Breast epithelium (tissue), 4 donors: ENCODE measurements at regions not wholly inside any gene's neighbourhood (a gene's known extent, or its start where the extent isn't known, plus 50 kb on each side); places are given as distances from the start of the nearest gene placed in this dataset.

Experiments
- DNase-seq, 2 donors: peaks; one replicate each; pipeline ENCODE4 v3.0.0-alpha.2; 2019; ENCODE audit warnings: low spot score in 2 of 2
- H3K27ac ChIP-seq, 2 donors: fragments of 200-600 bp; sonication (generic) in 1 of 2; one replicate each; pipeline ENCODE4 v1.5.1; 2016 to 2019; ENCODE audit warnings: mild to moderate bottlenecking in 1 of 2
- H3K27me3 ChIP-seq, 2 donors: fragments of 200-600 bp; sonication (generic) in 1 of 2; one replicate each; pipeline versions ENCODE4 v1.5.1 to v1.6.0; 2017 to 2019; ENCODE audit warnings: control low read depth in 1 of 2, mild to moderate bottlenecking in 1 of 2
- H3K36me3 ChIP-seq: fragments of 200-600 bp; one replicate; pipeline ENCODE4 v1.5.1; 2019
- H3K4me1 ChIP-seq, 2 donors: fragments of 200-600 bp; sonication (generic); one replicate each; pipeline ENCODE4 v1.5.1; 2016 to 2019; ENCODE audit warnings: control low read depth in 1 of 2
- H3K4me3 ChIP-seq, 3 donors: fragments of 200-600 bp; sonication (generic); 1 replicate in 2 of 3; 2 replicates in 1 of 3; pipeline ENCODE4 v1.5.1; 2016 to 2019; ENCODE audit warnings: mild to moderate bottlenecking in 3 of 3, moderate library complexity in 2 of 3
- H3K9me3 ChIP-seq, 2 donors: fragments of 200-600 bp; sonication (generic) in 1 of 2; one replicate each; pipeline ENCODE4 v1.5.1; 2016 to 2019; ENCODE audit warnings: control low read depth in 1 of 2
- CTCF ChIP-seq, 3 donors: fragments of 450-650 bp; IDR thresholded peaks; one replicate each; pipeline ENCODE4 v1.5.1; 2016 to 2017; ENCODE audit warnings: antibody characterized with exemption in 3 of 3, mild to moderate bottlenecking in 3 of 3, moderate library complexity in 3 of 3
- POLR2A ChIP-seq: fragments of 450-650 bp; IDR thresholded peaks from one replicate; pipeline ENCODE4 v1.6.1; 2016; ENCODE audit warnings: antibody characterized with exemption, mild to moderate bottlenecking, moderate library complexity
- POLR2AphosphoS5 ChIP-seq, 3 donors: sonication (generic); formaldehyde crosslinking; IDR thresholded peaks; one replicate each; pipeline ENCODE4 v1.6.1; 2017; ENCODE audit warnings: antibody characterized with exemption in 3 of 3
- intact Hi-C: fragments of 100-400 bp; cut with DNase I; formaldehyde crosslinking; loops from one replicate; pipeline ENCODE4 v1.15.1; 2023; ENCODE audit warnings: low total_unique reads

- no peak for DNase-seq
- Histone ChIP-seq H3K27me3 (no peaks in the 10 kb centered on the region), H3K4me3 (no peak overlapping the region), H3K36me3 (no peaks in the 10 kb centered on the region), H3K27ac (no peak overlapping the region), H3K4me1 (no peaks in the 10 kb centered on the region), H3K9me3 (no peaks in the 10 kb centered on the region)
- TF ChIP-seq POLR2AphosphoS5 (IDR thresholded peaks at IDR 0.05), result no peak
- no peak for TF ChIP-seq CTCF (IDR thresholded peaks at IDR 0.05)
- no peak for TF ChIP-seq POLR2A
- intact Hi-C loops, result no loop called here
Observed at GRCh38 chr10:57186201-57186600, 825.1 kb upstream of the ZWINT start.

DNA sequence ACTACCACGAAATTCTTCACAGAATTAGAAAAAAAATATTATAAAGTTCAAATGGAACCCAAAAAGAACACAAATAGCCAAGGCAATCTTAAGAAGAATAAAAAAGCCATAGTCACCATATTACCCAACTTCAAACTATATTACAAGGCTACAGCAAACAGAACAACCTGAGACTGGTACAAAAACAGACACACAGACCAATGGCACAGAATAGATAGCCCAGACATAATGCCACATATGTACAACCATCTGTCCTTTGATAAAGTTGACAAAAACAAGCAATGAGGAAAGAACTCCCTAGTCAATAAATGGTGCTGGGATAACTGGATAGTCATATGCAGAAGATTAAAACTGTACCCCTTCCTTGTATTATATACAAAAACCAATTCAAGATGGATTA is 808.5 kb upstream of the ZWINT start:
- no peak overlapping the region for H3K4me3 ChIP-seq
- H3K27me3 ChIP-seq, result no peaks in the 10 kb centered on the region
- TF ChIP-seq CTCF (IDR thresholded peaks at IDR 0.05) (no peak), POLR2A (no peak), POLR2AphosphoS5 (IDR thresholded peaks at IDR 0.05) (no peak)
- no peak for DNase-seq
- intact Hi-C loops, result no loop called here
- no peaks in the 10 kb centered on the region for H3K4me1 ChIP-seq
- H3K9me3 ChIP-seq, result no peaks in the 10 kb centered on the region
- no peak overlapping the region for H3K27ac ChIP-seq
- no peaks in the 10 kb centered on the region for H3K36me3 ChIP-seq

GRCh38 chr10:57168611-57169240 is 807.7 kb upstream of the ZWINT start:
- TF ChIP-seq CTCF (IDR thresholded peaks at IDR 0.05) (no peak), POLR2AphosphoS5 (IDR thresholded peaks at IDR 0.05) (no peak), POLR2A (no peak)
- Histone ChIP-seq H3K36me3 (no peaks in the 10 kb centered on the region), H3K27ac (no peak overlapping the region), H3K4me1 (no peaks in the 10 kb centered on the region), H3K27me3 (no peaks in the 10 kb centered on the region), H3K9me3 (no peaks in the 10 kb centered on the region), H3K4me3 (no peak overlapping the region)
- DNase-seq, result no peak
- intact Hi-C loops, result no loop called here

DNA sequence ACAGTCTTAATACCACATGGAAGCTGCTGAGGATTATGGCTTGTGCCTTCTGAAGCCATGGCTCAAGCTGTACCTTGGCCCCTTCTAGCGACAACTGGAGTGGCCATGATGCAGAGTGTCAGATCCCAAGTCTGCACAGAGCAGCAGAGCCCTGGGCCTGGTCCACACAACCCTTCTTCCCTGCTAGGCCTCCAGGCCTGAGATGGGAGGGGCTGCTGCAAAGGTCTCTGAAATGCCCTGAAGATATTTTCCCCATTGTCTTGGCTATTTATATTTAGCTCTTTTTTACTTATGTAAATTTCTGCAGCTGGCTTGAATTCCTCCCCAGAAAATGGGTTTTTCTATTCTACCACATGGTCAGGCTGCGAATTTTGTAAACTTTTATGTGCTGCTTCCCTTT is 804.6 kb upstream of the ZWINT start:
- no peaks in the 10 kb centered on the region for H3K27me3 ChIP-seq
- no peak overlapping the region for H3K27ac ChIP-seq
- H3K36me3 ChIP-seq, result no peaks in the 10 kb centered on the region
- no peak for DNase-seq
- no peaks in the 10 kb centered on the region for H3K4me1 ChIP-seq
- TF ChIP-seq POLR2A (no peak), POLR2AphosphoS5 (IDR thresholded peaks at IDR 0.05) (no peak), CTCF (IDR thresholded peaks at IDR 0.05) (no peak)
- H3K4me3 ChIP-seq, result no peak overlapping the region
- H3K9me3 ChIP-seq, result no peaks in the 10 kb centered on the region
- intact Hi-C loops, result no loop called here

DNA sequence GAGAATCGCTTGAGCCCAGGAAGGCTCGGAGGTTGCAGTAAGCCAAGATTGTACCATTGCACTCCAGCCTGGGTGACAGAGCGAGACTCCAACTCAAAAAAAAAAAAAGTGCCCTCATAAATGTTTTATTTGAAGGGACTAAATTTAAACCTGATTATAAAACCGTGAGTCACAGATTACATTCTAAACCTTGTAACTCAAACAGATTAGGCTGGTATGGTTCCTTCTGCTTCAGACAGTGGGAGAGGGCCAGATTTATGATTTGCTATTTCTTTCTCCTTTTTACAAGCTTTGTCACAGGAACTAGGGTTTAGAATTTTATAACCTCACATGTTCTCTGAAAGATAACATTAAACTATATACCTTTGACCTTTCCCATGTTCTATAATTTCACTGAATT is 801.2 kb upstream of the ZWINT start:
- H3K4me3 ChIP-seq, result no peak overlapping the region
- DNase-seq, result no peak
- intact Hi-C loops, result no loop called here

More for the DNA sequence above, 801.2 kb upstream of the ZWINT start:
- Histone ChIP-seq H3K27me3 (no peaks in the 10 kb centered on the region), H3K36me3 (no peaks in the 10 kb centered on the region), H3K27ac (no peak overlapping the region), H3K4me1 (no peaks in the 10 kb centered on the region), H3K9me3 (no peaks in the 10 kb centered on the region)
- TF ChIP-seq POLR2A (no peak), POLR2AphosphoS5 (IDR thresholded peaks at IDR 0.05) (no peak), CTCF (IDR thresholded peaks at IDR 0.05) (no peak)
